ENCODE measurements at regions not wholly inside any gene's neighbourhood (a gene's known extent, or its start where the extent isn't known, plus 50 kb on each side); places are given as distances from the start of the nearest gene placed in this dataset.

- TF ChIP-seq EZH2 (IDR thresholded peaks at IDR 0.05; ENCODE audit: borderline replicate concordance, low read length) (no peak), CTCF (IDR thresholded peaks at IDR 0.05; ENCODE audit: low read length) (no peak)
Observed at GRCh38 chr12:73341559-73342247, 1069.5 kb downstream of the TRHDE start.

All from OCI-LY1 (cell line).